Esophagus muscularis mucosa (tissue), 4 donors: ENCODE measurements at regions not wholly inside any gene's neighbourhood (a gene's known extent, or its start where the extent isn't known, plus 50 kb on each side); places are given as distances from the start of the nearest gene placed in this dataset.

ENCODE experiments used
- CTCF ChIP-seq, 3 experiments: fragments of 200-600 bp in 2 of 3; fragments of 450-650 bp in 1 of 3; sonication (generic) in 2 of 3; IDR thresholded peaks; one replicate each; pipeline ENCODE4 v1.5.1; 2017 to 2019; ENCODE audit warnings: antibody characterized with exemption in 3 of 3, mild to moderate bottlenecking in 2 of 3, moderate library complexity in 1 of 3
- EP300 ChIP-seq: sonication (generic); formaldehyde crosslinking; IDR thresholded peaks from one replicate; pipeline ENCODE4 v1.6.1; 2017; ENCODE audit warnings: antibody characterized with exemption
- POLR2A ChIP-seq: fragments of 450-650 bp; IDR thresholded peaks from one replicate; pipeline ENCODE4 v1.6.1; 2017; ENCODE audit warnings: antibody characterized with exemption, moderate library complexity, mild to moderate bottlenecking, low read depth
- POLR2AphosphoS5 ChIP-seq, 2 donors: sonication (generic); formaldehyde crosslinking; IDR thresholded peaks; one replicate each; pipeline ENCODE4 v1.6.1; 2017; ENCODE audit warnings: antibody characterized with exemption in 2 of 2

- TF ChIP-seq CTCF (IDR thresholded peaks at IDR 0.05) (no peak), POLR2AphosphoS5 (IDR thresholded peaks at IDR 0.05) (no peak), POLR2A (no peak), EP300 (no peak)
These were observed 70.2 kb upstream of the OLIG2 start for GRCh38 chr21:32955311-32956060.
